NCI-H146 treated with DMSO at 0.1 percent for 48 hours (cell line): ENCODE measurements at regions not wholly inside any gene's neighbourhood (a gene's known extent, or its start where the extent isn't known, plus 50 kb on each side); places are given as distances from the start of the nearest gene placed in this dataset.

Experiments
- DNase-seq: peaks from one replicate; lab custom pipeline; 2025; ENCODE audit not compliant: unreplicated experiment; lab: John Stamatoyannopoulos, UW

DNA sequence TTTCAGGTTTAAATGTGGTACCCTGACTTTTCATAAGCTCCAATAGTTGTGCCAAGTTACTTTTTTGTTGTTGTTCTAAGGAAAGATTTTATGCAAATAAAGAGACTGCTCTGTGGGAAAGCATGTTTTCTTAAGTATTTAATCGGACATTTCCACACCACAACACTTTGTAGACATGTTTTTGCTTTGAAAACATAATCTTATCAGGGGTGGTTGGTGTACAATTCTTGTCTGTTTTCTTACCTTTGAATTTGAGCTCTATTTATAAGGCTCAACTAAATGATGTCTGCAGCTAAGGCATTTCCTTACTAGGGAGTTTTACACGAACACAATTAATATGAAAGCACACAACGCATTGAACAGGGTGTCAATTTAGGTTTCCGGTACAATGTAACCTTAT, 81.5 kb upstream of the CDIN1 start:
- no peak for DNase-seq

DNA sequence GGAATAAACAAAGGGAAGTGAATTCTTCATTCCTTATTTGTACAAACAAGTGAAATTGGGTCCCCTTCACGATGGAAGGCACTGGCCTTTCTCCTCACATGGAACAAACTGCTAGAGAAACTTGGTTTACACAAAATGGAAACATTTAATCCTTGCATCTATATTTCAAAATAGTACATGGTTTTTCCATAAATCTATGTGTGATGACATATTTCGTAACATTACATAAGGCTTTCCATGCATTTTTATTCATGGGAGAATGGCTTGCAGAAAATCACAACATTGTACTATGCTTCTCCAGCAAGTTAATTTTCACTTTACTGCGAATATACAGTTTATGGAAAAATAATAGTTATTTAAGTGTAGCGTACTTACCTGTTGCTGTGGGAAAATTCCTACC, 81.0 kb upstream of the CDIN1 start:
- DNase-seq, result no peak

DNA sequence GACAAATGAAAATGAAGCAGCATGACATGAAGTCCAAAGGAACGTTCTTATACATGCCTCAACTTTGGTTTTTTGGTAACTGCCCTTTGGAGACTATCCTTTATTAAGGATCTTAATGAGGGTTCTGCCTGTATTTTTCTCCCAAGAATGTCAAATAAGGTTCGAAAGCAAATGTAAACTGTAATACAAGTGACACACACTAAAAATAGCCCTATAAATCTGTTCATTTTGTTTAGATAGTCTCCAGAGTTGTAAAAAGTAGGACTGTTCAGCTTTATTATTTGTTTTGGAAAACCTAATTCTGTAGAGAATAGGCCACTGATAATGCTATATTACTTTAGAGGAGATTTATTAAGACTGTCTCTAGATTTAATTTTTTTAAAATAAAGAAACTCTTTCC, 80.5 kb upstream of the CDIN1 start:
- DNase-seq, result no peak

DNA sequence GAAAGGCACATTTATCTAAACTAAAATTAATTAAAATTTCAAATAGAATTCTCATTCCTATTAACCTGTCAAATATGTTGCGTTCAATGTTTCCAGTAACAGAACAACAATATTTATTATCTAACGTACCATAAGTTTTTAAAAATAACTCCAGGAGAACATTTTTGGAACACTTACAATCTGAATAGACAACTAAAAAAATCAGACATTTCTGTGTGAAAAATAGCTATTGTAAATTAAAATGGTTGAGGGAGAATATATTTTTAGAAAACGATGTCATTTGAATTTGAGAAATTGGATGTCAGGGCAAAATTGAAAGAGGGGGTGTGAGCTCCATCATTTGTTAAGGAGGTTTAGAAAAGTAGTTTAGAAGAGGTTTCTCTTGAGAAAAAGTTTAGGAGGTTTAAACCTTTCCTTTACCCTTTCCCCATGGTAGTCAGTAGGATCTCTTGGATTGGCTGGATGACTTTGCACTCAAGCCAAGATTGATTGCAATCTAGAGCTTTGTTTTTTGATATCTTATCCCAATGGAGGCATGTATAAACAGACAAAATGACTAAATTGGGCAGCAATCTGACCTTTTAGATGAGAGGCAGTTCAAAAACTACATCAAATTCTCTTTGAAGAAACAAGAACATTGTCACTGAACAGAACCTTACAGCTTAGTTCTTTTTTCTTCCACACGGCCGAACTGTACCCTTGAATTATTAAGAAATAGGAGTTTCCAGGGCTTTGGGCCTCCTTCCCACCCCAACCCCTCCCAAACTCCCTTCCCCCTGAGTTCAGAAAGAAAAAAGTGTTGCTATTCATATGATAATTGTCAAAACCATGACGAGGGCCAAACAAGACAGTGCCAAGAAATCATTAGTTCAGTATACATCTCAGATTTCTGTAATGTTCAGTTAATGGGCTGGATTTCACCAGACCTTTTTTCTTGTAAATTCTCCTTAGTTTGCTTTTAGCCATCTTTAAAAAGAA, 79.7 kb upstream of the CDIN1 start:
- DNase-seq, result no peak

DNA sequence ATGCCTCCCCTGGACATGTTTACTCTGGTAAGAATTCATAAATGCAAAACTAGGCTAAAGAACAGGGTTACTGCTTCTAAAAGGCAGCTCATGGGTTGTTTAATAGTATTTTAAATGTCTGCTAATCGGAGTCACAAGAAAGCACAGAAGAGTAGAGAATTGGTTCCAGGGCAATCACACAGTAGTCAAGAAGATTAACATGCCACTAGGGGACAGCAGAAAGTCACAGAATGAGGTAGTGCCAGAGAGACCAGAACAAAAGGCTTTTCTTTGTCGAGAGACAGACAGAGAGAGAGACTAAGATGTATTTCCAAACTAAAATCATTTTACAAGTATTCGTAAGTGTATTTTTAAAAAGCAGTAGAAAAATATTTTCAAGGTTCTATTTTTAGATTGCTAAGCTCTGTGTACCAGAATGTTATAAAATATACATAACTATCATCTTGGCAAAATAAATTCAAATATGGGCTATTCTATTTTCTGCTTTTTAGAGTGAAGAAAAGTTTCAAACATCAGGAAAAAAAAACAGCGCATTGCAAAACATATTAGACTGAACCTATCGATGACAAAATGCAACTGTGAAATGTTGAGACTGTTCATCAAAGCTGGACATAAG, 78.3 kb upstream of the CDIN1 start:
- peak; percentile 86 for DNase-seq

DNA sequence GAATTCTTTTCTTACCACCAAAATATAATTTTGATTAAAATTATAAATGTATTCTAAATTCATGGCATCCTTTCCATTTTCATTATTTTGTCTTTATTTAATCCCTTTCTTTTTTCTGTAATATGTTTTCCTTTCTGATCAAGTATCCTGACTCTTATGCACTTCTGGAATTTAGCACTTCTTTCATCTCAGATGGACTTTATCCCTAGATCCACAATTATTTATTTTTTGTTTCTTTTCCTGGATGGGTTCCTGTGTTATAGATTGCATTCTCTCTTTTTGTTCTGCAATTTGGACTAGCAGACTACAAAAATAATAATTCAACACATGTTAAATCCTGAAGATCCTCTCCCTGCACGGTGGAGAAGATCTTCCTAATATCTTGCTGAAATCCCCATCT, 76.9 kb upstream of the CDIN1 start:
- DNase-seq, result no peak

DNA sequence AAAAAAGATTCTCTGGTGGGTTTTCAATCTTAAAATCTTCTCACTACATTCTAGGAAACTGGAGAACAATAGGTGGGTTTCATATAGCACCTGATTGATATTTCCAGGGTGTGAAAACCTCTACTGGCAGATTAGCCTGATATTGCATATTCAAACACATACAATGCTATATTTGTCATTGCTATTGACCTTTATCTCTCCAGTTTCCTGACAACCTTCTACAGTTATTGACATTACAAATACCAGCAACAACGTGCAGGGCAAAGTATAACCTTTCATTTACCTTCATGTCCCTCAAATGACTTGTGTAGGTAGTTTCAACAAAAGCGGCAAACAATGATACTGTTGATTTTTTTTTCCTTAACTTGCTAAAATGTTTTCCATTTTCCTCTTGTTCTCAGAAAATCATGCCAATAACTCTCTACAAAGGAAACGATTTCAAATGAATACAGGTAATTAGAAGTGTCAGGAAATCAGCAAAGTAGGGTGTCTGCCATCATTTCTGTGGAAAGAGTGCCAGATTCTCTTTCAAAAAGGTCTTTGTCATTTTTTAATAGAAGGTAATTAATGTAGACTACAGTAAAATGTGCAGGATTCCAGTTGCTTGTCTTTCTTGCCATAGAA, 72.6 kb upstream of the CDIN1 start:
- DNase-seq, result peak; percentile 89

DNA sequence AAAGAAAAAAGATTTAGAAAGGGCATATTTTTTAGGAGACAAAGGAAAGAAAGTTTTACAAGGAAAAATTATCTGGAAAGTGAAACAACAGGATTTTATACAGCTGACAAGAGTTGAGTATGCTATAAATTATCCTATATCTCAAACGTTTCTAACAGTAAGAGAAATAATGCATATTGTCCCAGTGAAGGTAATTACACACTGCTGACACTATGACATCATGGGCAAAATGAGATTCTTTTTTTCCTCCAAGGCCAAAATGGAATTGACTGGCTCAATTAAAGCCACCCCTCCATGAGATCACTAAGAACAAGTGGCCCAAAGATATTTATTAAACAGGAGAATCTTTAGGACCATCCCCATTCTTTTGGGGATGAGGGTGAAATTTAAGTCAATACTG, 72.0 kb upstream of the CDIN1 start:
- DNase-seq, result peak; percentile 33

DNA sequence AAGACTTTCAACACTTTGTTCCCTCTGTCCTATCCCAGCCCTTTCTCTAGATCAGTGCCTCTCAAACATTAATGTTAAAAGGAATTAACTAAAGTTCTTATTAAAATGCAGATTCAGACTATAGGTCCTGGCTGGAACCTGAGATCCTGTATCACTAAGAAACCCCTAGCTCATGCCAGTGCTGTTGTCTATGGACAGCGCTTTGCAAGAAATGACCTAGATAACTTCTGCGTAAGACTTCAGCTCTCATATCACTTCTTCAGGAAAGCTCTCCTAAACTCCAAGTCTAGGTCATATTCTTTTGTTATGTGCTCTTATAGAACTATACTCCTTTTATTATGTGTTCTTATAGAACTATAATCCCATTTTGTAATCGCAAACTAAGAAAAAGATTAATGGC, 67.8 kb upstream of the CDIN1 start:
- no peak for DNase-seq

DNA sequence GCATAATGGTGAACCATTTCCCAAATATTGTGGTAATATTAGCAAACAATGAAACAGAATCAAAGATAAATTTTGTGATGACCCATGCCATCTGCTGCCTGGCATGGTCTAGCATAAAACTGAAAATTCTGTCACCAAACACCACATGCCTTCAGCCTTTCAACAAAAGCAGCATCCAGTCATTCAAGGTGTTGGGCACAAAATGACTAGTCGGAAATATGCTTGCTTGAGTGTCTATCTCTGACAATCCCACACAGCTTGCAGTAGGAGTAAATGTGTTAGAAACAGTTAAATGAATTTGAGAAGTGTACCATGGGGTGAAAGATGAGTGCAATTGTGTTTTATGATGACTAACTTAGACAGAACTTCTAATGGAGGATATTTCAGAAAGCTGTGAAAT, 61.7 kb upstream of the CDIN1 start:
- DNase-seq, result no peak

DNA sequence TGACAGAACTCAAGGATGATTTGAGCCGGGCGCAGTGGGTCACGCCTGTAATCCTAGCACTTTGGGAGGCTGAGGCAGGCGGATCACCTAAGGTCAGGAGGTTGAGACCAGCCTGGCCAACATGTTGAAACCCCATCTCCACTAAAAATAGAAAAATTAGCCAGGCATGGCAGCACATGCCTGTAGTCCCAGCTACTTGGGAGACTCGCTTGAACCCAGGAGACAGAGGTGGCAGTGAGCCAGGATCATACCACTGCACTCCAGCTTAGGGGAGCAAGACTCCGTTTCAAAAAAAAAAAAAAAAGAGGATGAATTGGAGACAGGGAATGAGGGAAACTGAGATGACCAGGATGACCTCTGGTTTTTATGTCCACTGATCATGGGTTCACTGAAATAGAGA, 60.4 kb upstream of the CDIN1 start:
- no peak for DNase-seq

DNA sequence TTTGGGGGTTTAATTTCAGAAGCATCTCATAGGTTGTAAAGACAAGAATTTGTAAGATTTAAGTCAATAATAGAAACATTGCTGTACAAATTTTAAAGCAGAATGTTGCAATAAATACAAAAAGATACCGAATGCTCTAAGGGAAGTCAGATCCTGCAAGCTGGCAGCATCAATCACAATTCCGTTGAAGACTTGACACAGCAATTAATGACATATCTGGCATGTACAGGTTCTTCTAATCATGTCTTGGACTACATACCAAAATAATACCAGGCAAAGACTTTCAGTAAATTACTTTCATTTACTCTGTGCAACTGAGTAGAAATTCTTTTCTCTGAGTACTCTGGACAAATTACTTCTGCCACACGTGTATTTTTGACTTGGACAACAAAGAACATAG, 54.0 kb upstream of the CDIN1 start:
- no peak for DNase-seq

DNA sequence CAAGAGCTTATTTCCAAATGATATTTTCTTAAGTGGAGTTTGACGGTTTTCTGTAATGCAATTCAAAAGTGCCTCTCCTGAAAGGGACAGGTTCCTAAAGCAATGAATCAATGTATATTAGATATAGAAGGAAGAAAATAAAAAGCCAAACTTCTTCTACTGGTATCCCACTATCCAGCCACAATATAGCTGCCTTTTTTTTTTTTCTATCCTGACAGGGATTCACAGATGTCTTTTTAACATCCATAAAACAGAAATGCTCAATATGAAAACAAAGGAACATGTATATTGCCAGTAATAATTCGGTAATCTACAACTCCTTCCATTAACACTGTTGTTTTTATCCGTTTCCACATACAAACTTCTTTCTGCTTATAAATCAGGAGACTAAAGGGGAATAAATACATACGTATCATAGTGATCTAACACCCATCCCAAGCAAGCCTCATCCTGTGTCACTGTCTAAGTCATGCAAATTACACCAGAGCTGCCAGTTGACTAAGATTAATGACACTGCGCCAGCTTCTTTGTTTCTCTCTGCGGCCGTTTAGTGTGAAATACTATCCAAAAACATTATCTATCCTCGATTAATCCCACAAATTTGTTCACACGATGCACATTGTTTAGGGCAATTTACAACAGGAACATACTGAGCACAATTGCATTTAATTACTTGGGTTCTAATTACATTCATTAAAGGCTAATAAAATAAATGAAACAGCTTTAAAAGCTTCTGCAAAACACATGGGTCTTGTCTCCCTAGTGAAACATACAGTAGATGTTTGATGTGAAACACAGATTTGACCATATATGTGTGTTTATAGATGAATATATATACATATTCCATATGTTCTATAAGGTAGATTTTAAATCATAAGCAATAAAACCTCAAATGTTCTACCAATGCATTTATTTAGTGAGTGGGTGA, 51.9 kb upstream of the CDIN1 start:
- DNase-seq, result peak; percentile 91

DNA sequence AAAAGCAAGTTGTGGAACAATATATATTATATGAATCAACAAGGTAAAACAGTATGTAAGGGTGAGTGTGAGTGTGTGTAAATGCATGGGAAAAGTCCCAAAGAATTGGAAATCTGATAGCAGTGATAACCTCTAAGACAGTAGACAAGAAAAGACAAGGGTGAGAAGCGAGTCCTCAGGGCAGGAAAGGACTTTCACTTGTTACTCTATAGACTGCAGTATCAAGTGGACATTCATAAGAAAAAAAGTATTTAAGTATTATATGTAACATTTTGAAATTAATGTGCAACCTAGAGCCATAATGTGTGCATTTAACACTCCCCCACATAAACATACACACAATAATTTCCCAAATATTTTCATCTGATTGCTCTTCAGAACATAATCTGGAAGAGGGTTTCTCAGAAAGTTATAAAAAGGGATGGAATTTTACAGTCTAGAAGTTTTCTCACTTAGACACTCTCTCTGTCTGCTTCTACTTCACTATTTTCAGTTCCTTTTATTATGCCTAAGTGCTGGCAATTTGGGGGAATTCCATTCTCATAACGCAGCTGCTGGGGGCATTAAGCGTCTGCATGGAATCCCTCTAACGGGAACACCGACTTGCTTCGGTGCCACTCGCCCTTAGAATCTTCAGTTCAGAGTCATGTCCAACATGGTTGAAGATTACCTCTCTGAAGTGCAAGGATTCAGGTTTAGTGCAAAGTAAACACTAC, 50.0 kb upstream of the CDIN1 start:
- DNase-seq, result no peak
